ENCODE measurements at regions not wholly inside any gene's neighbourhood (a gene's known extent, or its start where the extent isn't known, plus 50 kb on each side); places are given as distances from the start of the nearest gene placed in this dataset.

GRCh38 chr11:134614141-134614540 is 202.1 kb upstream of the B3GAT1 start:
- TF ChIP-seq HDAC2 (IDR thresholded peaks at IDR 0.05; ENCODE audit: borderline replicate concordance in 1 of 2, low read depth in 2 of 2, low read length in 2 of 2): no peak
- no peak for TF ChIP-seq CEBPB (IDR thresholded peaks at IDR 0.05; ENCODE audit: low read depth, low read length)
- TF ChIP-seq CHD2 (IDR thresholded peaks at IDR 0.05; ENCODE audit: low read length): no peak
